Muscle layer of duodenum (tissue), 2 donors: ENCODE measurements at regions not wholly inside any gene's neighbourhood (a gene's known extent, or its start where the extent isn't known, plus 50 kb on each side); places are given as distances from the start of the nearest gene placed in this dataset.

Experiments
- H3K27ac ChIP-seq: one replicate; pipeline ENCODE4 v1.7.0; 2013; ENCODE audit warnings: mild to moderate bottlenecking, low read length
- H3K27me3 ChIP-seq: one replicate; pipeline ENCODE4 v1.7.0; 2013; ENCODE audit warnings: low read depth, mild to moderate bottlenecking, control low read depth, low read length
- H3K36me3 ChIP-seq, 2 donors: one replicate each; pipeline ENCODE4 v1.7.0; 2013; ENCODE audit warnings: low read length in 2 of 2, control low read depth in 1 of 2, mild to moderate bottlenecking in 1 of 2; ENCODE audit not compliant: insufficient read depth in 2 of 2, control insufficient read depth in 1 of 2
- H3K4me1 ChIP-seq, 2 donors: one replicate each; pipeline ENCODE4 v1.7.0; 2013; ENCODE audit warnings: low read length in 2 of 2, mild to moderate bottlenecking in 2 of 2, control low read depth in 1 of 2, moderate library complexity in 1 of 2; ENCODE audit not compliant: insufficient read depth in 2 of 2, control insufficient read depth in 1 of 2
- H3K4me3 ChIP-seq, 2 donors: one replicate each; pipeline ENCODE4 v1.7.0; 2013; ENCODE audit warnings: low read length in 2 of 2, low read depth in 1 of 2, mild to moderate bottlenecking in 1 of 2
- H3K9me3 ChIP-seq, 2 donors: one replicate each; pipeline ENCODE4 v1.7.0; 2013; ENCODE audit warnings: low read length in 2 of 2, control low read depth in 1 of 2, mild to moderate bottlenecking in 1 of 2; ENCODE audit not compliant: control insufficient read depth in 1 of 2
- donor health status: healthy.

- no peak overlapping the region for H3K27ac ChIP-seq
- H3K4me1 ChIP-seq: no peaks in the 10 kb centered on the region
- H3K36me3 ChIP-seq: no peaks in the 10 kb centered on the region
- no peak overlapping the region for H3K4me3 ChIP-seq
- no peaks in the 10 kb centered on the region for H3K9me3 ChIP-seq
- H3K27me3 ChIP-seq: no peaks in the 10 kb centered on the region
Measured at GRCh38 chr14:96666088-96666487, 131.1 kb upstream of the VRK1 start.

GRCh38 chr14:96670391-96670790, 126.8 kb upstream of the VRK1 start:
- H3K4me3 ChIP-seq: no peak overlapping the region
- no peaks in the 10 kb centered on the region for H3K4me1 ChIP-seq
- no peaks in the 10 kb centered on the region for H3K9me3 ChIP-seq
- no peak overlapping the region for H3K27ac ChIP-seq
- H3K36me3 ChIP-seq: no peaks in the 10 kb centered on the region
- H3K27me3 ChIP-seq: no peaks in the 10 kb centered on the region

GRCh38 chr14:96671218-96671617, 126.0 kb upstream of the VRK1 start:
- H3K4me1 ChIP-seq: no peaks in the 10 kb centered on the region
- no peaks in the 10 kb centered on the region for H3K27me3 ChIP-seq
- no peak overlapping the region for H3K4me3 ChIP-seq
- no peaks in the 10 kb centered on the region for H3K9me3 ChIP-seq
- H3K27ac ChIP-seq: no peak overlapping the region
- H3K36me3 ChIP-seq: no peaks in the 10 kb centered on the region

GRCh38 chr14:96673706-96674105, 123.5 kb upstream of the VRK1 start:
- H3K36me3 ChIP-seq: no peaks in the 10 kb centered on the region
- H3K9me3 ChIP-seq: no peaks in the 10 kb centered on the region
- H3K27ac ChIP-seq: no peak overlapping the region
- no peaks in the 10 kb centered on the region for H3K4me1 ChIP-seq
- H3K27me3 ChIP-seq: no peaks in the 10 kb centered on the region
- H3K4me3 ChIP-seq: no peak overlapping the region

GRCh38 chr14:96674121-96674520, 123.1 kb upstream of the VRK1 start:
- Histone ChIP-seq H3K27me3 (no peaks in the 10 kb centered on the region), H3K4me3 (no peak overlapping the region), H3K27ac (no peak overlapping the region), H3K9me3 (no peaks in the 10 kb centered on the region), H3K36me3 (no peaks in the 10 kb centered on the region), H3K4me1 (no peaks in the 10 kb centered on the region)

- H3K4me3 ChIP-seq: no peak overlapping the region
- H3K27me3 ChIP-seq: no peaks in the 10 kb centered on the region
- H3K36me3 ChIP-seq: no peaks in the 10 kb centered on the region
- no peaks in the 10 kb centered on the region for H3K4me1 ChIP-seq
- H3K9me3 ChIP-seq: no peaks in the 10 kb centered on the region
- no peak overlapping the region for H3K27ac ChIP-seq
Measured at GRCh38 chr14:96676166-96676565, 121.0 kb upstream of the VRK1 start.

GRCh38 chr14:96681829-96682228, 115.4 kb upstream of the VRK1 start:
- no peak overlapping the region for H3K27ac ChIP-seq
- no peaks in the 10 kb centered on the region for H3K36me3 ChIP-seq
- H3K4me3 ChIP-seq: no peak overlapping the region
- no peaks in the 10 kb centered on the region for H3K9me3 ChIP-seq
- H3K27me3 ChIP-seq: no peaks in the 10 kb centered on the region
- no peaks in the 10 kb centered on the region for H3K4me1 ChIP-seq

- Histone ChIP-seq H3K36me3 (no peaks in the 10 kb centered on the region), H3K4me3 (no peak overlapping the region), H3K27ac (no peak overlapping the region), H3K9me3 (no peaks in the 10 kb centered on the region), H3K27me3 (no peaks in the 10 kb centered on the region), H3K4me1 (no peaks in the 10 kb centered on the region)
Measured at GRCh38 chr14:96682401-96682800, 114.8 kb upstream of the VRK1 start.

GRCh38 chr14:96683562-96684289, 113.5 kb upstream of the VRK1 start:
- no peak overlapping the region for H3K27ac ChIP-seq
- no peaks in the 10 kb centered on the region for H3K36me3 ChIP-seq
- H3K4me3 ChIP-seq: no peak overlapping the region

GRCh38 chr14:96686126-96686525, 111.1 kb upstream of the VRK1 start:
- H3K4me3 ChIP-seq: no peak overlapping the region
- no peaks in the 10 kb centered on the region for H3K36me3 ChIP-seq
- H3K9me3 ChIP-seq: no peaks in the 10 kb centered on the region
- H3K4me1 ChIP-seq: no peaks in the 10 kb centered on the region
- no peaks in the 10 kb centered on the region for H3K27me3 ChIP-seq
- no peak overlapping the region for H3K27ac ChIP-seq

More at GRCh38 chr14:96683562-96684289, 113.5 kb upstream of the VRK1 start:
- H3K27me3 ChIP-seq: no peaks in the 10 kb centered on the region
- H3K9me3 ChIP-seq: no peaks in the 10 kb centered on the region
- no peaks in the 10 kb centered on the region for H3K4me1 ChIP-seq

GRCh38 chr14:96688629-96689028, 108.6 kb upstream of the VRK1 start:
- Histone ChIP-seq H3K27me3 (no peaks in the 10 kb centered on the region), H3K9me3 (no peaks in the 10 kb centered on the region), H3K4me1 (no peaks in the 10 kb centered on the region), H3K4me3 (no peak overlapping the region), H3K36me3 (no peaks in the 10 kb centered on the region), H3K27ac (no peak overlapping the region)

GRCh38 chr14:96690713-96691383, 106.3 kb upstream of the VRK1 start:
- Histone ChIP-seq H3K27me3 (no peaks in the 10 kb centered on the region), H3K4me3 (no peak overlapping the region), H3K27ac (no peak overlapping the region), H3K36me3 (no peaks in the 10 kb centered on the region), H3K9me3 (no peaks in the 10 kb centered on the region), H3K4me1 (no peaks in the 10 kb centered on the region)
